HUES64 (cell line): ENCODE measurements at regions not wholly inside any gene's neighbourhood (a gene's known extent, or its start where the extent isn't known, plus 50 kb on each side); places are given as distances from the start of the nearest gene placed in this dataset.
"Not testable (repeated sequence)": the region's sequence is repeated elsewhere in the genome, so short reads cannot be mapped to it uniquely, and the experiment has no call there.

Source experiments
- H3K27ac ChIP-seq: 2 replicates; pipeline ENCODE4 v1.7.0; 2013; ENCODE audit warnings: low read depth, low read length, inconsistent platforms
- H3K27me3 ChIP-seq: 2 replicates; pipeline ENCODE4 v1.6.1; 2013; ENCODE audit warnings: mild to moderate bottlenecking, low read length; ENCODE audit not compliant: insufficient read depth
- H3K36me3 ChIP-seq: 2 replicates; pipeline ENCODE4 v1.6.1; 2013; ENCODE audit warnings: mild to moderate bottlenecking, low read length; ENCODE audit not compliant: insufficient read depth
- H3K4me1 ChIP-seq: 2 replicates; pipeline ENCODE4 v1.6.1; 2013; ENCODE audit warnings: mild to moderate bottlenecking, low read length, moderate library complexity; ENCODE audit not compliant: insufficient read depth
- H3K4me3 ChIP-seq: 2 replicates; pipeline ENCODE4 v1.5.1; 2013; ENCODE audit warnings: mild to moderate bottlenecking, low read length, moderate library complexity
- H3K9ac ChIP-seq: 2 replicates; pipeline ENCODE4 v1.6.1; 2013; ENCODE audit warnings: mild to moderate bottlenecking, low read depth, low read length
- H3K9me3 ChIP-seq: 2 replicates; pipeline ENCODE4 v1.6.1; 2013; ENCODE audit warnings: low read depth, low read length; ENCODE audit not compliant: insufficient read depth
- WGBS: fragments of 150-250, 120-280 bp; methylation state at CpG from one replicate; pipeline ENCODE4 v1.1.7; 2013; ENCODE audit warnings: missing lambda C conversion rate; 5-methylcytosine and 5-hydroxymethylcytosine counted together

DNA sequence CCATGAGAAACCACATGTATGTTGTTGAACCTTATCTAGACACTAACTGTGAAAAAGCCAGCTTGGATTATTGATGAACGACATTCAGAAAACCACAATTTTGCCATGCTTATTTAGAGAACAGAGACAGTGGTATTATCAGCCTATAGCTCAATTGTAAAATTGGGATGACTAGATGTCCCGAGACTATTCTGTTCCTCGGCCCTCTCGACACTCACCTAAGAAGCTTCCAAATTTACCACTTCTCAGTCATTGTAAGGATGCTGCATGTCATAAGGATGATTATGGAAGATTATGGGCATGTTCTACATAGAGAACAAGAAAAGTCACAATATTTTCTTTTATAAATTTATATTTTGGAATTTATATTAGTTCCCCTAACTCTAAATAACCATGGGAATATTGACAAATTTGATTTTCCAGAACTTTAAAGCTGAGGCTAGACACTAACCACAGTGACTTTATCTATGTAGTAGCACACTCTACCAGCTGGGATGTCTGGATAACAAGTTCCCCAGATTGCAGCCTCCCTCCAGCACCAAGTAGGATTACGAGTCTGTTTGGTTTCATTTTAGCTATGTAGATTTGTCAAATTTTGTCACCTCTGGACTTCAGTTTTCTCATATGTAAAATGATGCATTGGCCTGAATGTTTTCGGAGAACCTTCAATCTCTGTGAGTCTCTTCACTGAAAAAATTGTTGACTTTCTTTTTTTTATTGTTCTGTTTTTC, 513.6 kb downstream of the IRS2 start:
- H3K9ac ChIP-seq: no peak overlapping the region
- no peaks in the 10 kb centered on the region for H3K36me3 ChIP-seq
- no peaks in the 10 kb centered on the region for H3K9me3 ChIP-seq
- H3K27me3 ChIP-seq: no peaks in the 10 kb centered on the region
- 94% methylated on average over 4 of the region's 6 CpGs for WGBS
- H3K4me1 ChIP-seq: peaks cover 45% of the 10 kb centered on the region
- peak overlapping the region; percentile 50; the same call in 1 of the 2 replicates for H3K27ac ChIP-seq
- H3K4me3 ChIP-seq: peak overlapping the region; percentile 30; the same call in 1 of the 2 replicates

DNA sequence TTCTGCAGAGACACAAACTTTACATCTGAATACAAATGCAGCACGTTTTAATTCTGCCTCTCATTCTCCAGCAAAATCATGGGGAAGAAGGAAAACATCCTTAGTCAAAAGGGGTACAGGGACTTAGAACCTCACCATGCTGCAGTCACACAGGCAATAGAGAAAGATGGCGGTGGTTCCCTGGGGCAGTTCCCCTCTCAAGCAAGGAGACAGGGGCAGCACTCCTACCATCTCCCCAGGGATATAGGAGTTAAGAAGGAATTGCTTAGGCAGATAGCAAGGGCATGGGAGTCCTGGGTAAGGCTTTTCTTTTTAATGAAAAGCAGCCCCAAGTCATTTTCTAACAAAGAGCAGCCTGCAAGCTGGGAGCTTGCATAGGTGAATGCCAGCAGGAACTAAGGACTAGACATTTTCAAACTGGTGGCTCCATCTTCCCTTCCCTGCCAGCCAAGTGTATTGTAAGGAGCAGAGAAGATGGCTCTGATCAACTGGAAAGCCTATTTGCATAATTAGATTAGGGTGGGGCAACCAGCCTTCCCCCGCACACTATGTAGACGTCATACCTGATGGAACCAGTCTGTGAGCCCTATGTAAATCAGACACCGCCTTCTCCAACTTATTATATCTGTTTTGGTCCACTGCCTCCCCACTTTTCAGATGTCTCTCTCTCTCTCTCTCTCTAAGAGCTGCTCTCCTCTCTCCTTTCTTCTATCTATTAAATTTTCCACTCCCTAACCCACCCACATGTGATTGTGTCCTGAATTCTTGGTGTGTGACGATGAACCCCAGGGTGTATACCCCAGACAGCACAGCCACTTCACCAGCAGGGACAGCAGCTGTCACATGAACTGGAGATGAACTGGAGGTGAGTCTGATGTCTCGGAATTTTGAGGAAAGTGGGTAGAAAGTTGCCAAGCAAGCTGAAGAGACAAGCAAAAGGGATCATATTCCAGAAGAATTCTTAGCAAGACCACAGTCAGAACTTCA, 514.5 kb downstream of the IRS2 start:
- Histone ChIP-seq H3K9ac (no peak overlapping the region; the same call in 1 of the 2 replicates), H3K4me1 (peaks cover 45% of the 10 kb centered on the region), H3K36me3 (no peaks in the 10 kb centered on the region), H3K9me3 (no peaks in the 10 kb centered on the region), H3K27ac (peak overlapping the region; percentile 89), H3K4me3 (peak overlapping the region; percentile 30; the same call in 1 of the 2 replicates), H3K27me3 (no peaks in the 10 kb centered on the region)
- 79% methylated on average over 7 of the region's 7 CpGs for WGBS

DNA sequence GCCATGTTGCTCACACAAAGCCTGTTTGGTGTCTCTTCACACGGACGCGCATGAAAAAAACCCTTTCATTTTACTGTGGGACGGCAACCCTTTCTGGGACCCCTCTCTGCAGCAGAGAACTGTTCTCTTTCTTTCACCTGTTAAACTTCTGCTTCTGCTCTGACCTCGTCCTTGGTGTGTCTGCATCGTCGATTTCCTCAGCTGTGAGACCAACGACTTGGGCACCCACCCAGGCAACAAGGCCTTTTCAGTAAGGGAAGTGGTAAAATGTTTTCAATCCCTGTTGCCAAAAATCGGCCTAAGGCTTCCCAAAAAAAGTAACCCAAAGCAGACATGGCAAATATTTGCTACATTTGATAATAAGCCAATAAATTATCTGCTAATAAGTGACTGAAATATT, 515.3 kb downstream of the IRS2 start:
- Histone ChIP-seq H3K9ac (no peak overlapping the region; the same call in 1 of the 2 replicates), H3K4me3 (no peak overlapping the region)
- 59% methylated on average over 9 of the region's 9 CpGs for WGBS

DNA sequence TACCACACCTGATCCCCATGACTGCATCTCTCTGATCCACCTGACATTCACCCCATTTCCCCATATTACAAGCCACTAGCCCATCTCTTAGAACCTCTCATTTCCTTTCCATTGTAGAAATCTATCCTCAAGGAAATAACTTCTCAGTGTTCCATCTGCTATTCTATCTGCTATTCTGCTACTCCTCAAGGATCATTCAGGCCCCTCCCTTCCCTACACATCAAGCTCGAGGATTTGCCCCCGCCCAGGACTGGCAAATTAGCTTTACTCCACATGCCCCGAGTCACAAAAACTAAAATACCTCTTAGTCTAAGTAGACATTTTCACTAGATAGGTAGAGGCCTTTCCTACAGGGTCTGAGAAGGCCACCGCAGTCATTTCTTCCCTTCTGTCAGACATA, 517.0 kb downstream of the IRS2 start:
- H3K9me3 ChIP-seq, H3K36me3 ChIP-seq, H3K9ac ChIP-seq, H3K27ac ChIP-seq, H3K4me3 ChIP-seq, H3K27me3 ChIP-seq: not testable (repeated sequence)
- 89% methylated on average over 4 of the region's 4 CpGs for whole genome bisulfite sequencing
- H3K4me1 ChIP-seq: peaks cover 31% of the 10 kb centered on the region

More for the DNA sequence above, 515.3 kb downstream of the IRS2 start:
- no peaks in the 10 kb centered on the region for H3K9me3 ChIP-seq
- no peaks in the 10 kb centered on the region for H3K27me3 ChIP-seq
- H3K4me1 ChIP-seq: peaks cover 44% of the 10 kb centered on the region
- peak overlapping the region; percentile 89 for H3K27ac ChIP-seq
- H3K36me3 ChIP-seq: no peaks in the 10 kb centered on the region

DNA sequence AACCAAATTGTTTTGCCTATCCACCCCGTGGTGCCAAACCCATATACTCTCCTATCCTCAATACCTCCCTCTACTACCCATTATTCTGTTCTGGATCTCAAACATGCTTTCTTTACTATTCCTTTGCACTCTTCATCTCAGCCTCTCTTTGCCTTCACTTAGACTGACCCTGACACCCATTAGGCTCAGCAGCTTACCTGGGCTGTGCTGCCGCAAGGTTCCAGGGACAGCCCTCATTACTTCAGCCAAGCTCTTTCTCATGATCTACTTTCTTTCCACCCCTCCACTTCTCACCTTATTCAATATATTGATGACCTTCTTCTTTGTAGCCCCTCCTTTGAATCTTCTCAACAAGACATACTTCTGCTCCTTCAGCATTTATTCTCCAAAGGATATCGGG, 517.9 kb downstream of the IRS2 start:
- H3K36me3 ChIP-seq, H3K4me3 ChIP-seq, H3K9me3 ChIP-seq, H3K27ac ChIP-seq, H3K9ac ChIP-seq, H3K27me3 ChIP-seq: not testable (repeated sequence)
- 98% methylated on average over 3 of the region's 3 CpGs for WGBS
- peaks cover 28% of the 10 kb centered on the region for H3K4me1 ChIP-seq

DNA sequence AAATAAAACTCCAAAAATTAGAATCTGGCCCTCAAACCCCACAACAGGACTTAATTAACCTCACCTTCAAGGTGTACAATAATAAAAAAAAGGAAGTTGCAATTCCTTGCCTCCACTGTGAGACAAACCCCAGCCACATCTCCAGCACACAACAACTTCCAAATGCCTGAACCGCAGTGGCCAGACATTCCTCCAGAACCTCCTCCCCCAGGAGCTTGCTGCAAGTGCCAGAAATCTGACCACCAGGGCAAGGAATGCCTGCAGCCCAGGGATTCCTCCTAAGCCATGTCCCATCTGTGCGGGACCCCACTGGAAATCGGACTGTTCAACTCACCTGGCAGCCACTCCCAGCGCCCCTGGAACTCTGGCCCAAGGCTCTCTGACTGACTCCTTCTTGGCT, 519.0 kb downstream of the IRS2 start:
- Histone ChIP-seq H3K4me1 (peaks cover 21% of the 10 kb centered on the region), H3K4me3 (0 out of 2 replicates have a peak overlapping the region, but pooled peaks have one; percentile 33)
- WGBS: 93% methylated on average over 4 of the region's 4 CpGs
- H3K9ac ChIP-seq, H3K27ac ChIP-seq, H3K9me3 ChIP-seq, H3K36me3 ChIP-seq, H3K27me3 ChIP-seq: not testable (repeated sequence)

DNA sequence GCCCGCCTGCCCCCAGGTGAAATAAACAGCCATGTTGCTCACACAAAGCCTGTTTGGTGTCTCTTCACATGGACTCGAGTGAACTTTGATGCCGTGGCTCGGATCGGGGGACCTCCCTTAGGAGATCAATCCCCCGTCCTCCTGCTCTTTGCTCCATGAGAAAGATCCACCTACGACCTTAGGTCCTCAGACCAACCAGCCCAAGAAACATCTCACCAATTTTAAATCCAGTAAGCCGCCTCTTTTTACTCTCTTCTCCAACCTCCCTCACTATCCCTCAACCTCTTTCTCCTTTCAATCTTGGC, 521.0 kb downstream of the IRS2 start:
- H3K36me3 ChIP-seq, H3K9me3 ChIP-seq, H3K9ac ChIP-seq, H3K4me1 ChIP-seq, H3K27ac ChIP-seq, H3K27me3 ChIP-seq, H3K4me3 ChIP-seq: not testable (repeated sequence)
- 74% methylated on average over 8 of the region's 8 CpGs for WGBS

DNA sequence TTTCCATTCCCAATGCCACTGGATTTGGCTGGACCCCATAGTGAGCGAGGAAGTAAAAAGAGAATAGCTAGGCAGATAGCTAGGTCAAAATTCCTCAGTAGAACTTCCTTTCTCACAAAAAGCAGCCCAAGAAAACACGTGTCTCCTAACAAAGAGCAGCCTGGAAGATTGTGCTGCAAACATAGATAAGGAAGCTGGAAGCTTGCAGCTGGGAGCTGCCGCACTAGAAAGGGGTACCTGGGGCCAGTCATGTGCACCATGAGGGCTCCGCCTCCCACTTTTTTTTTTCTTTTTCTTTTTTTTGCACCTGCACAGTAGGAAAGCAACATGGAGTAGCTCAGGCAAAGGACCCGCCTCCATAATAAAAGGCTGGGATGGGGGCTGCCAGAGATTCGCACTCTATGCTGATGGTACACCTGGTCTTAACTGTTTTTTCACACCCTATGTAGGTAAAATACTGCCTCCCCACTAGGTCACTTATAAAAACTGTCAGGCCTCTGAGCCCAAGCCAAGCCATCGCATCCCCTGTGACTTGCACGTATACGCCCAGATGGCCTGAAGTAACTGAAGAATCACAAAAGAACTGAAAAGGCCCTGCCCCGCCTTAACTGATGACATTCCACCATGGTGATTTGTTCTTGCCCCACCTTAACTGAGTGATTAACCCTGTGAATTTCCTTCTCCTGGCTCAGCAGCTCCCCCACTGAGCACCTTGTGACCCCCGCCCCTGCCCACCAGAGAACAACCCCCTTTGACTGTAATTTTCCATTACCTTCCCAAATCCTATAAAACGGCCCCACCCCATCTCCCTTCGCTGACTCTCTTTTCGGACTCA, 521.6 kb downstream of the IRS2 start:
- not testable (repeated sequence) for H3K9me3 ChIP-seq, H3K36me3 ChIP-seq, H3K4me3 ChIP-seq, H3K4me1 ChIP-seq, H3K27me3 ChIP-seq, H3K9ac ChIP-seq
- 77% methylated on average over 11 of the region's 14 CpGs for WGBS
- H3K27ac ChIP-seq: peak overlapping the region; percentile 74; the same call in 1 of the 2 replicates

DNA sequence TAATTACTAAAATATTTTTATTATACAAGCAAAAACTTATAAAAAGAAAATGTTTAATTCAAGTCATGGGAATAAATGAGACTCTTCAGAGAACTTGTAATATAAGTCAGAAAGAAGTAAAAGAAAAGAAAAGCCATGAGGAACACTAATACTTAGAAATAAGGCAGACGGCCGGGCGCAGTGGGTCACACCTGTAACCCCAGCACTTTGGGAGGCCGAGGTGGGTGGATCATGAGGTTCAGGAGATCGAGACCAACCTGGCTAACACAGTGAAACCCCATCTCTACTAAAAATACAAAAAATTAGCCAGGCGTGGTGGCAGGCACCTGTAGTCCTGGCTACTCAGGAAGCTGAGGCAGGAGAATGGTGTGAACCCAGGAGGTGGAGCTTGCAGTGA, 528.6 kb downstream of the IRS2 start:
- not testable (repeated sequence) for H3K9me3 ChIP-seq, H3K4me3 ChIP-seq, H3K9ac ChIP-seq, H3K27me3 ChIP-seq, H3K36me3 ChIP-seq, H3K27ac ChIP-seq
- H3K4me1 ChIP-seq: peaks cover 11% of the 10 kb centered on the region; the same call in 1 of the 2 replicates
- 97% methylated on average over 6 of the region's 6 CpGs for WGBS
